Ureter (tissue), 1 donor: ENCODE measurements at regions not wholly inside any gene's neighbourhood (a gene's known extent, or its start where the extent isn't known, plus 50 kb on each side); places are given as distances from the start of the nearest gene placed in this dataset.

Experiments
- DNase-seq: peaks from one replicate; pipeline ENCODE4 v3.0.0-alpha.2; 2020; ENCODE audit warnings: low spot score
- donor health status: DM: yes; HTN: yes; CAD: no.

DNA sequence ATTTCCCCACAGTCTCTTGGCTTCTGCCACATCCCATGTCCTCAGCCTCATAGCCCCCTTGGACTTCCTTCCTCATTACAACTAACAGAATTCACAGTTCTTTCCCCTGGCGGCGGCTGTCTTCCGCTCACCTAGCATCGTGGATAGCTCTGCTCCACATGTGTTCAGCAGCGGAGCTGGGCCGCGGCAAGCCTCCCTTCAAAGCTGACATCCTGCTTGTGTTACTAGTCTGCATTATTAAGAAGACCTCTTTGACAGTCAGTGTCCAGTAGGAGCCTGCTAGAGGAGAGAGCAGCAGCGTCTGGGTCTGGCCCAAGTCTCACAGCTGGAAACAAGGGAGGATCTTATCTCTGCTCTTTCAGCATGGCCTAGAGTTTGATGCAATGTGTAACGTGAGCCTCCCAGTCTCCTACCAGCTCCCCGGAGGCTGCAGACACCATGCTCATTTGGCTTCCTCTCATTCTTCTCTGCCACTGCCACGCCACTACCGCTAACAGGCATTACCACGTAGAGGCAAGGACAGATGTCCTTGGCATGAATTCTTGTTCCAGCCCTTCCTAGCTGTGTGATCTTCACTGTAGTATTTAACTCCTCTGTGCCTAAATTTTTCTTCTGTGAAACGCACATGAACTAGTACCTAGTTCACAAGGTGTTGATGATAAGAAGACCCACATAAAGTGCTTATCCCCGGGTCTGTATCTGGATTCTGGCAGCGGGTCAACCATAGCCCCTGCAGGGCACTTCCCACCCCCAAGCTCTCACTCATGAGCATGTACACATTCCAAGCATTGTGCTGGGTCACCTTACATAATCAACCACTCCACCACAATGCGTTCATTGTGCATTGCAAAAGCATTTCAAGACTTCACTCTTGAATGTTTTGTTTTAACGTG is 107.1 kb upstream of the BACH2 start:
- no peak for DNase-seq

- DNase-seq = no peak
Measured at GRCh38 chr6:90402831-90403192, 106.2 kb upstream of the BACH2 start.

GRCh38 chr6:90401933-90402830 is 105.5 kb upstream of the BACH2 start:
- DNase-seq = no peak

DNA sequence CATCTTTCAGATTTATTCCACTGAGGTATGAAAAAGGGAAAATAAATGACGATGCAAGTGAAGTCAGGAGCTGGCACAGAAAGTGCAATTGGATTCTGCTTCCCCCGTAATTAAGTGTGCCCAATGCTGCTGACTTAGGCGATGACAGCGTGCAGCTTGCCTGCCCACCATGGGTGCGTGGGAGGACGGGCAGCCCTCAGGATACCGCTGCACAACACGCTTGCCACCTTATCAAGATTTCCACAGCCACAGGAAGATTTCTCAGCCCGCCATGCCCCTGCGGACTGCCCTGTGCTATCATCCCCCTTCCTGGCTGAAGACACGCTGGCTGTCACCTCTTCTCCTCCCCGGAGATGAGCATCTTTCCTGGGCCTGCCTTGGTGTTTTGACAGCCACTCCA is 103.3 kb upstream of the BACH2 start:
- DNase-seq = no peak

DNA sequence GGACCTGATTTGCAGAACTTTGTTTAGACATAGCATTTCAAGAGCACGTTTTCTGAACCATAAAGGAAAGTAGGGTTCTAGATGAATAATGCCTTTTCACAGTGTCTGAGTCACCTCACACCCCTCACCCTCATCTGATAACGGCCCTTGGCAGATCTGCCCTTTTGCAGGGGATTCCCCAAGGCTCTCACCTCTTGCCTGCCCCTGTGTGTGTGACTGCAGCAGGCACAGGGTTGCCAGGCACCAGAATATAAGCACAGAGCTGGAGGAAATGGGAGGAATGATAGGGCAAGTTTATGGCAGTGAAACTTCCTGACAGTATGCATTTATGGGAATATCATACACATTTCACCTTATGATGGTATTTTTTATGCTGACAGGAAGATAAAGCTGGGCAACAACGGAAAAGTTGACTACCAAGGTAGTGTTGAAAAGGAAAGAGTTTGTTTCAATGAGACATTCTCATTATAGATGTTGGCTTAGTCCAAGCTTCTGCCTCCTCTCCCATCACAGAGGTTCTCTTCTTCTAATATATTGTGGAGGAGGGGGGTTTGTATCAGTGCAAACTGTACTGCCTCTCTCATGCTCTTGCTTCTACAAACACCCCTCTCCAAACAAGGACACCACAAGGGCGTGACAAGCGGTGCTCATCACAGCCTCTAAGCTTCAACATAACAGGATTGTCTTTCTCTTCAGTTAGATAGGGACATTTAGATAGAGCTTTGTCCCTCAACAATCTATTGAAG is 101.5 kb upstream of the BACH2 start:
- DNase-seq = no peak

GRCh38 chr6:90397047-90397446 is 100.4 kb upstream of the BACH2 start:
- no peak for DNase-seq

DNA sequence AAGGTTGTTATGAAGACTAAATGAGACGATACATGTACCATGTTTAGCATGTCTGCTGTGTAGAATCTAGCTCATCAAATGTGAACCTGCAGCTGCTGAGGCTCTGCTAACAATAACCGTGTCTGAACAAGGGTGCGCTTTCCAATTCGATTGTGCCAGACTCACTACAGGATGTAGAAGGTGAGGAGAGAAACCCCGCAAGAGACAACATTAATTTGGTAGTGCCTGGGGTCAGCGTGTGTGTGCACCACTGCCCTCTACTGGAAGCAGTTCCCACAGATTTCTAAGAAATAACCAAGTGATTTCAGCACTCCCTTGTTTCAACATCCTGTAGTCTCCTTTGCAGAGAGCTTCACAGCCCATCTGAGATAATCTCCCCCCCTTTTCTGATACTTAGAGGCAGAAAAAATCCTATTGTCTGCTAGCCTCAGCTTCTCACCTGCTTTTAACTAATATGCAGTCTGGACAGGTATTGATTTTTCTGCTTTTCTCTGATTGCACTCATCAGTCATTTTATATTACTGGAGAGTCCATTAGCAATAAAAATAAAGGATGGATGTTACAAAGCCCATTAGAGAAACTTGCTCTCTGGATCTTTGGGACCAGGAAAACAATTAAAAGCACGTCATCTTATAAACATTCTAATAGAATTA is 96.7 kb upstream of the BACH2 start:
- peak; percentile 65 for DNase-seq

GRCh38 chr6:90390379-90390778 is 93.7 kb upstream of the BACH2 start:
- DNase-seq = no peak

GRCh38 chr6:90388395-90388794 is 91.8 kb upstream of the BACH2 start:
- no peak for DNase-seq

- no peak for DNase-seq
Measured at GRCh38 chr6:90387826-90388225, 91.2 kb upstream of the BACH2 start.

- no peak for DNase-seq
Measured at GRCh38 chr6:90387383-90387775, 90.7 kb upstream of the BACH2 start.

DNA sequence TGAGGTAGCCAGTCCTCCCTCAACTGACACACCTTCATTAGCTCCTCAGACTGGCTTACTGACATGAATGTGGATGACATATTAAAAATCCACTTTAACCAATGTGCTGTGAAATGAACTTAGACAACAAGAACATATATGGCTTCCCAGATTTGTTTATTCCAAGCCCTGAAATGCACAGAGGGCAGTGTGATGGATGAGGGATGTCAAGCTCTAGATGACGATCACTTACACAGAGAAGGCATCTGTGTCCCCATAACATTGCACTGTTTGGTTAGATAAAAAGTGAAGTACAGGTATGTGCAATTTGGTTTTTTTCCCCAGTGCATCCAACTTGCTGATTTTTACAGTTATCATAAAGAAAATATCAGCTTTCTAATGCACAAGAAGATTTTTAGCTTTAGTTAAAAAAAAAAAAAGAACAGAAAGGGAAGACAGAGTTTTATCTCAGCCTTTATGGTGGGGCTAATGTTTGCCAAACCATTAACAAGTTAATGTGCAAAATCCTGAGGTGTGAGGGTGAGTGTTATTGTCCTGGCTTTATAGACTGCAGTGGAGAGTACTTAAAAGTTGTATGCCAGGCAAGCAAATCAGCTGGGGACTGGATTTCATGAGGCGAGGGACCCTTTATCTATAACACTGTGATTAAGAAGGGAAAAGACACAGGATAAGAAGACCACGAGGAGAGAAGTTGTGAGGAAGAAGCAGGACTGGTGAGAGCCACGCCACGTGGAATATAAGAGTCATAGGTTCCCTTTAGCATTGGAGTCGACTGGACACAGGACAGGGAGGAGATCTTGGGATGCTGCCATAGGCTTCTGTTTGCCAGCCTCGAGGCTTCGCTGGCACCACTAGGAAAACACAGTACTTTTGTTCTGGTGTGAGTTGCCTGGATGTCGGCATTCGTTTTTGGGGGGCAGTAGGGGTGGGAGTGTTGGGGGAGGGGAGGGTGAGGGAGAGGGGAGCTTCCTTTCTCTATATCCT is 90.0 kb upstream of the BACH2 start:
- DNase-seq = no peak

DNA sequence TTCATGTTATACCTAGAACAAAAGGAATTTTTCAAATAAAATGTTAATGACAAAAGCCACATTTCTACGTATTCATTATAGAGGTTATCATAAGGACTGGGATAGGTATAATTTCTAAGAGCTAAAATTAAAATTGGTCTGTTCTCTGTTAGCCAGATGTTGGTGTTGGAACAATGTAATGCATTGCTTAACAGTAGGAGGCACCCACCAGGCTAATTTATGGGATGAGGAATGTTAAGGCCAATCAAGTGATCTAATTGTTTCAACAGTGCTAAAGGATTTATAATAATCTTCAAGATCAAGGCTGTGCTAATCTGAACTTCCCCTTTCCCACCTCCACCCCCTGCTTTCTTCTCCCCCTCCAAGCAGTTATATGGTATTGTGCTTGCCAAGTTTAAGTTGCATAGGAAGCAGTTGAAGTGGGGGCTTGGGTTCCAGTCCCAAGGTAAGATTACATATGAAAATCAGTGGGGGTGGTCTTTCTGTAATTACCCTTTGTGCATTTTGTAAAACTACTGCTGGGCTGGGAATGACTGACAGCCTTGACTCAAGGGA is 89.2 kb upstream of the BACH2 start:
- no peak for DNase-seq

DNA sequence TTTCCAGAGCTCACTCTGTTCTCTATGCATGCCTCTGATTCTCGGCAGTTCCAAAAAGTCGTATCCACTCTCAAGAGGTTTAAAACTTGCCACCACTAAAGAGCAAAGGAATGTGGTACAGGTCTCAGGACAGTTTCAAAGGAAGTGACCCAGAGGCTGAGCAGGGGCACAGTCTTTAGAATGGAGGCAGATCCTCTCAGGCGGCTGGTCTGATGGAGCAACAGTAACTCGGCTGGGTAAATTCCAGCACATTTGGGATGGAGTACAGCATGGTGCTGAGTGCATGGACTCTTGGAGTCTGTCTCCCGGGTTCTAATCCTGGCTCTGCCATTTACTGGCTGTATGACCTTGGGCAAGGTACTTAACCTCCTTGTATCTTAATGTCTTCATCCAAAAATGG is 88.1 kb upstream of the BACH2 start:
- DNase-seq = no peak

DNA sequence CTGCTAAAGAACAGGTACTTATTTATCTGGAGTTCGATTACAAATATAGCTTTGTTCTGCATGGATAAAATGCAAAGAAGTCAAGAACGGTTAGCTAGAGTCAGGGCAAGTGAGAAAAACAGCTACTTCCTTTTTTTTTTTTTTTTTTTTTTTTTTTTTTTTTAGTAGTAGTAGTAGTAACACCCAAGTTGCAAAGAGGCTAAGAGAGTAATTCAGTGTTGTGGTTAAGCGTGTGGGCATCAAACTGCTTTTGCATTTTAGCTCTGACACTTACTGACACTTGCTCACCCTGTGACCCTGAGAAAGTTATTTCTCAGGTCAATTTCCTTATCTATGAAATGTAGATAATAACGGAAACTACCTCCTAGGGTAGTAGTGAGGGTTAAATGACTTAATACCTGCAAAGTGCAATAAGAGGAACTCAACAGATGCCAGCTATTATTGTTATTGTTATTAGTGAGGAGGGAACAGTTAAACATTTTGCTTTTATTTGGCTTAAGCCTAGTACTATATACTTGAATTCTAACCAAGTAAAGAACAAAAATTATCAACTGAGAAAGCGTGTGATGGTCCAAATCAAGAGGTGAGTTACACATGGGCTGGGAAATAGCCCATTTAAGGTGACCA is 86.7 kb upstream of the BACH2 start:
- no peak for DNase-seq

GRCh38 chr6:90382760-90383159 is 86.1 kb upstream of the BACH2 start:
- no peak for DNase-seq

- DNase-seq = no peak
Measured at GRCh38 chr6:90375681-90376439, 79.2 kb upstream of the BACH2 start.

- no peak for DNase-seq
Measured at GRCh38 chr6:90374201-90374600, 77.6 kb upstream of the BACH2 start.

GRCh38 chr6:90372885-90373284 is 76.2 kb upstream of the BACH2 start:
- no peak for DNase-seq
